ENCODE measurements at regions not wholly inside any gene's neighbourhood (a gene's known extent, or its start where the extent isn't known, plus 50 kb on each side); places are given as distances from the start of the nearest gene placed in this dataset.
"Not testable (repeated sequence)": the region's sequence is repeated elsewhere in the genome, so short reads cannot be mapped to it uniquely, and the experiment has no call there.

DNA sequence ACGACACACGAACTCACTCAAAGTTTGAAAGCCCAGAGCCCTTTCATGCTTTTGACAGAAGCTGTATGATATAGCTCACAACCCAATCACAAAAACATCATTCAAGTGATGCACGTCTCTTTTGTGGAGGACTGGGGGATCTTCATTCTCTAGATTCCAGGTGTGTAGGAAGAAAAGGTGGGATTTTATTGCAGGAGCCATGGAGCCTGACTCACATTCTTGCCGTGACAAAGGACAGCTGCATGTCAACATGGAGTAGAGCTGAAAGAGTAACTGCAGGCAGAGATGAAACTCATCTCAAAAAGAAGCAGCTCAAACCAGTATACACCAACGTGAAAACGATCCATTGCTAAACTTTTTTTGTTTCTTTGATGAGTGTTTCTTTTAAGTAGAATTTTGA lies 50.9 kb upstream of the PDE1A start:
- CTCF ChIA-PET, result no interaction called here
- POLR2A ChIA-PET, result no interaction called here

DNA sequence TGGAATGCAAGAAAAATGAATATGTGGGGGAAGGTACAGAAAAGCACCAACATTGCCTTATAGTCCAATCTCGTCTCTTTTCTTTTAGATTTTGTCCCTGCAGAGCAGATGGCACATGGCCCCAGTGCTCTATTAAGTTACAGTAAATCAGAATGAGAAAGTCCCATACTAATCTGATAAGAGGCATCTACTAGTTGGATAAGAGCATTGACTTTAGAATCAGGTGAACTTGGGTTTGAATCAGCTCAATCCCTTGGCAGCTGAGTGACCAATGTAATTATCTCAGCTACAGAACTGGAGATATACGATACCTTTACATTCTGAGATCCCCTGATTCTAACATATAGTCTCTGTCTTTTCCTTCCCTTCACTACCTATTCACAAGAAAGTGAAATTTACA lies 54.8 kb upstream of the PDE1A start:
- POLR2A ChIA-PET, result no interaction called here
- CTCF ChIA-PET, result no interaction called here

DNA sequence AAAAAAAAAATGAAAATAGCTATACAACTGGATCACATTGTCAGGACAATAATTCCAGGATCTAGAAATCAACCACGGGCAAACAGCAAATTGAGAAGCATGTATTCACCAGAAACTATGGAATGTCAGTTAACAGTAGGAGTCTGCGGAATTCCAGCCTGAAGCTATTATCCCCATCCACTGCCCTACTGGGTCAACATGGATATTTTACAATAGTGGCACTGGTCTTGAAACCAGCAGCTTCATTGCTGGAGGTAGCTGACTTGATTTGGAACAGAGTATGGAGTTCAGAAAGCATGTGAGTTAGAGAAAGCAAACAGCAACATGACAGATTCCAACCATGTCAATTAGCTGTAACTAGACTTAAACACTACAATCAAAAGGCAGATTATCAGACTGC lies 55.7 kb upstream of the PDE1A start:
- POLR2A ChIA-PET, result no interaction called here

DNA sequence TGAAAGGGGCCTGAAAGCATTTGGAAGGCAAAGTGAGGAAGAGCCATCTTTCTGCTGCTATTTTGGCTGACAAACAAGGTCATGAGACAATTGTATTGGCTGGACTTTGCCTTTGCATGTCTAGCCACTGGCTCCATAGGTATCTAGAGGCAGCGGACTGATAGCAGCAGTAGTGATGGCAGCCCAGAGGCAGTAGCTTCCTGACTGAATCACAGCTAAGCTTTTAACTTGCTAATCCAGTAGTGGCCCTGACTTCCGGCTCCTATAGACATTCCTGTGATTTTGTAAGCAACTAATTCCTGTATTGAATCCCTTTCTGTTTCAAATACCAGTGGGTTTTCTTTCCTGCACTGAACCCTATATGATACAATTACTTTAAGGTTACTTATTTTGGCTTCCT lies 69.8 kb upstream of the PDE1A start:
- POLR2A ChIA-PET, result no interaction called here
- CTCF ChIA-PET, result no interaction called here

More for the DNA sequence above, 55.7 kb upstream of the PDE1A start:
- CTCF ChIA-PET, result no interaction called here

DNA sequence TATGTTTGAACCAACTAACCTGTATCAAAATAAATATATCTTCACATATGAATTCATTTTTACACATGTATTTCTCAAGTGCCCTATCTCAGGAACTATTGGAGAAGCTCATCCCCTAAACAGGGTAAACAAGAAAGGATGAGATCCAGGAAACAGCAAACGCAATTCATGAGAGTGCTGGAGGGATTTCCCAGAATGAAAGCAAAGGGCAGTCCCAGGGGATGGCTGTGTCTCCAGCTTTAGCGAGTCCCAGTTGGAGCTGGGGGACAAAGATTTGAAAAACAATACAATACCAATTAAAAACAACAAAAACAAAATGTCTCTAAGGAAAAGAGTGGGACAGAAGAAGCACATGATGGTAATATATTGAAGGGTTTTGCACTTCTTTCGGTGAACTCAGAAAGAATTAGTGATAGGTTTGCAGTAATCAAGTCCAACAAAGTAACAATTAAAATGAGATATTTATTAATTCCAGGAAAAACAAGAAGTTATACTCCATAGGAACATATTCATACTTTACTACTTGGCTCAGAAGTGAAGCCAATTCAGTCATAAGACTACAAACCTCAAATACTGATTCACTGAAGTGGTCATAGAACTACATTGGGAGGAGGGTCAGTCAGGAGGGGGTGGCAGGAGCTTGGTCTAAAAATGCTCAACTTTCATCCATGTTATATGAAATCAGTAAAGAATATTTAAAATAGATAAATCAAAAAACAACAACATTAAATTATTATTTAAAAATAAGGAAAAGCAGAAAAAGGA lies 73.1 kb upstream of the PDE1A start:
- ChIA-PET CTCF (no interaction called here), POLR2A (no interaction called here)

DNA sequence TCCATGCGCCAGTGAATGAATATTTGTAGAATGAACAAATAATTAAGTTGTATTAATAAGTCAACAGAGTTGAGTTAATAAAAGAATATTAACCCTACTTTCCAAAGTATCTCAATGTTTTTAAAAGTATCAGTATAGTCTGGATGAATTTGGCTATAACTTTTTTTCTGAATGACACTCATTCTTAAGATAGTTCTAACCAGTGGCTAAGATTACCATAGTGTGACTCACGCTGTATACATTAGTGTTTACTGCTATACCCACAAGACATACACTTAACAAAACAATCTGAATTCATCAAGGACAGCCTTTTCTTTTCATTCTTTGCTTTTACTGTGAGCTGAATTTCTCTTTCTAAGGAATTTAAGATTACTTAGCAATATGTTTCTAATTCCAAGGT lies 77.0 kb upstream of the PDE1A start:
- ChIA-PET POLR2A (no interaction called here), CTCF (no interaction called here)

DNA sequence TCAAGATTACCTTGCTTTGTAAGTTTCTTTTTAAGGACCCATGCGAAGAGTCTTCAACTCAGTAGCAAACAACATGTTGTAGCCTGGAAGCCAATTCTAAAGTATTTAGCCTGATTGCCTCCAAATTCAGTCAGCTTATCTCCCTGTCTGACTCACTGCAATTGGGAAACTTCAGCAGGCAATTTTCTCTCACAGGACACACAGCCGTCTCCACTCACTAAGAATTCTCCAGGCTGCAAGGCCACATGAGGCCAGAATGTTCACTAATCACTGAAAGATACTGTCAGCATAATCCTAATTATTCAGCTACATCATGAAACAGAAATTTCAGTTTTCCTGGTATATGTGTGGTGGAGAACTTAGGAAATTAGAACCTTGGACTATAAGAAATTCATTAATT lies 78.1 kb upstream of the PDE1A start:
- POLR2A ChIA-PET, result no interaction called here
- CTCF ChIA-PET, result no interaction called here

DNA sequence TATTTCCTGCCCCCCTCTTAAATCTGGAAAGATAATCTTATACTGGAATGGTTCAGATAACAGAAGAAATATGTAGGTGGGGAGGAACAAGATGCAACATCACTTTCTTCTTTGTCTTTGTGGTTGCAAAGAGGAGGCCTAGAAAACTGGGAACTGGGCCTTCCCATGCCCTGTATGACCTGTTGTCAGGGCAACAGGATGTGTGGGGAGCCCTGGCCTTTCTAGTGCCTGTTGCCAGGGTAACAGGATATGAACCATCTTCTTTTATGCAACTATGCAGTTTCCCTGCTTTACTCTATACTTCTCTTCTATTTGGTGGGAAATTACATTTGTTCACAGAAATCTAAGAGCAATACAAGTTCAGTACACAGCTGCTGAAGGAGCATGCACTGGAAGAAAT lies 79.8 kb upstream of the PDE1A start:
- ChIA-PET POLR2A (no interaction called here), CTCF (no interaction called here)

DNA sequence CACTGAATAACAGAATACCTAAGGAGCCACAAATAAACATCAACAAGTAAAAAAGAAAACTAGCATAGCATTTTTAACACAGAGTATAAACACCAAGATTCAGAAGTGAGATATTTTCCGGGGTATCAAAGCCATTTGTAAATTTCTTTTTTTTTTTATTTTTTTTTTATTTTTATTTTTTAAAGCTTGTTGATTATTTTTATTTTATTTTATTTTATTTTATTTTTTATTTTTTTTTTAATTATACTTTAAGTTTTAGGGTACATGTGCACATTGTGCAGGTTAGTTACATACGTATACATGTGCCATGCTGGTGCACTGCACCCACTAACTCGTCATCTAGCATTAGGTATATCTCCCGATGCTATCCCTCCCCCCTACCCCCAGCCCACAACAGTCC lies 81.7 kb upstream of the PDE1A start:
- CTCF ChIA-PET, result not testable (repeated sequence)

DNA sequence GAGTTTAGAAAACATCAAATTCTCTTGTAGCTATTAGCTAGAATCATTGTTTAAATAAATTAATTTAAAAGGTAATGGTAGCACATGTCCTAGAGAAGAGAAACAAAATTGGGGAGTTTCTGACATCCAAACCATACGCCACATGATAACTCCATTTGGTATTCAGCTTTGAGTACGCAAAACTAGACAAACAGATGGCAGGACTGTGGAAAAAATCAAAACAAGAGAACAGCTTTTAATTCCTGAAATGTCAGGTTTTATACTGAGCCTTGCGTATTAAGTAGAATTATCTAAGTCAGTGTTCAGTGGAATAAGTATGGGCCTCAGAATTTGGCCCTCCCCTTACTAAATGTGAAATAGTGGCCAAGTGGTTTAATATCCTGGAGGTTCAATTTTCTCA lies 82.4 kb upstream of the PDE1A start:
- POLR2A ChIA-PET, result no interaction called here

More for the DNA sequence above, 81.7 kb upstream of the PDE1A start:
- POLR2A ChIA-PET, result not testable (repeated sequence)

DNA sequence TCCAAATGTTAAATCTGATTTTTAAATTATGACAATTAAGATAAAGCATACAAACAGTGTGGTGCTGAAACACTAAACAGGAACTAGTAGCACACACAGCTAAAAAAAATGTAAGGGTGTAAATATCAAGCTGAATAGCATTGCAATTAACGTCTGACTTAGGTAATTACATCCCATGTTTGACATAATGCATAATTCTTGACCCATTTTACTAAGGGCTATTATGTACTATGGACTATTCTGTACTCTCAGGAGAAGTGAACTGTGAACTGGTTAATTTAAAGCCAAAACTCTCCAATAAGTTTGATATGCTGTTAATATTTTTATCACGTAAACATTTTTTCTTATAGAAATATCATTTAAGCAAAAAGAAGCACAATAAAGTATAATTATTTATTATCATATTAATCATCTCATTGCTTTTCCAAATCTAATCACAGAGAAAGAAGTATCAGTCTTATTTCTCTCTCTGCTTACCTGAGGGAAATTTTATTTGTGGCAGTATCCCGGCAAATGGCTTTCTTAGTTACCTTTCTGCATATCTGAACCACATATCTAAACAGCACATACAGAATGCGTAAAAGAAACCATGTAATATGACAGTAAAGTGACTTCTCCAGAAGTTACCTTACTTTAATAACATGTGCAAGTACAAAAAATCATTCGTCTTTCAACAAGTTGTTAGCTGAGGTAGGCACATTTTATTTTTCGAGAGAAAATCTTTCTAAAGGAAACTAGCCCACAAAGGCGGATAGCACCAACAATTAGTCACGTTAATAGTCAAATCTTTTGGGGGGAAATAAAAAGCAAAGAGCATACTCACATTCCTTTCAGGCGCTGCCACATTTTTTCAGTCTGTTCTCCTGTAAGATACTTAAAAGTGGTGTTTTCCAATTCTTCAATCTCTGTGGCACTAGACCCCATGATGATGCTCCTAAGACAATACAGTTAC lies 94.9 kb upstream of the PDE1A start:
- ChIA-PET POLR2A (no interaction called here), CTCF (no interaction called here)

More for the DNA sequence above, 82.4 kb upstream of the PDE1A start:
- CTCF ChIA-PET, result no interaction called here

DNA sequence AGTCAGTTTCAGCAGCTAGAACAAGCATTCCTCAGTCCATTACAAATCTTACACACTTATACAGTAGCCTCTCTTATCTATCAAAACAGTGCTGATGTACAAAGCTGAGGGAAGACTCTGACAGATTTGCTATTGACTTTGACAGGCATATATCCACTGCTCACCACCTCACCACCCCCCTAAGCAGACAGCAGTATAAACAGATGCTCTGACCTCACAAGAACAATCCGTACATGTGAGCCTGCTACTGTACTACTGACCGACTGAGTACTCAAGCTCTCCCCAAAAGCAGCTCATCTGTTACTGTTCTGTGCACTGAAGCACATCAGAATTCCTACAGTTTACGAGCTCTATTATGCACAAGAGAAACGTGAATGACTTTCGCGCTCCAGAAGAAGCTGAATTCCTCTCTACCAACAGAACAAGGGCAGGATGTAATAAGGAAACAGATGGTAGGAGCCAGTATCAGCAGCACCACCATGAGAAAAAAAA lies 95.6 kb upstream of the PDE1A start:
- ChIA-PET POLR2A (no interaction called here), CTCF (no interaction called here)

DNA sequence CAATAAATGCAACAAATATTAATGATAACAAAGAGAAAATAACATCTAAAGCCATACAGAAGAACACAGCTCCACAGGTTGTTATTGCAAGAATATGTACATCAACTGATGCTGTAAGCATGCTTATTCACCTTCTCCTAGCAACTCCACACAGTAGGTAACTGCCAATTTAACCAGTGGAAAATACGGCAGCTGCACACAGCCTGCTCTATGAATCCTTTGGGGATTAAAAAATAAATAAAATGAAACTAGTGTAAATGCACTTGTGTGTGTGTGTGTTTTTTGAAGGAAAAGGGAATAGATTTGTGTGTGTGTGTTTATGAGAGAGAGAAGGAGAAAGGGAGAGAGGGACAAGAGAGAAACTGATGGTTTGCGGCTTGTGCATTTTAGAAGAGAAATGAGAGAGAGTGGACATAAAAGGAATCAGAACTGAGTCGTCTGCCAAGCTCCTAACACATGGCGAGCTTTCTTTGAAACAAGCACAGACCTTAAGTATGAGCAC lies 96.2 kb upstream of the PDE1A start:
- ChIA-PET CTCF (no interaction called here), POLR2A (no interaction called here)

DNA sequence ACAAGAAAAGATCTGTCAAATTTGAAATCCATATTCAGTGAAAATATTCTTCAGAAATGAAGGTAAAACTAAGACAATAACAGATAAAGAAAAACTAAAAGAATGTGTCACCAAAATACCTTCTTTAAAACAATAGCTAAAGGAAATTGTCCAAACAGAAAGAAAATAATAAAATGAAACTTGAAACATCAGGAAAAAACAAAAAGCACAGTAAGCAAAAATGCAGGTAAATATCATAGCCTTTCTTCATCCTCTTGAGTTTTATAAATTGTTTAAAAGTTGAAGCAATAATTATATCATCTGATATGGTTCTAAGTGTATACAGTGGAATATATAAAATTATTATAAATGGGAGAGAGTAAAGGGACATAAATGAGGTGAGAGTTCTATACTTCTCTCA lies 103.8 kb upstream of the PDE1A start:
- POLR2A ChIA-PET, result no interaction called here
- CTCF ChIA-PET, result no interaction called here

DNA sequence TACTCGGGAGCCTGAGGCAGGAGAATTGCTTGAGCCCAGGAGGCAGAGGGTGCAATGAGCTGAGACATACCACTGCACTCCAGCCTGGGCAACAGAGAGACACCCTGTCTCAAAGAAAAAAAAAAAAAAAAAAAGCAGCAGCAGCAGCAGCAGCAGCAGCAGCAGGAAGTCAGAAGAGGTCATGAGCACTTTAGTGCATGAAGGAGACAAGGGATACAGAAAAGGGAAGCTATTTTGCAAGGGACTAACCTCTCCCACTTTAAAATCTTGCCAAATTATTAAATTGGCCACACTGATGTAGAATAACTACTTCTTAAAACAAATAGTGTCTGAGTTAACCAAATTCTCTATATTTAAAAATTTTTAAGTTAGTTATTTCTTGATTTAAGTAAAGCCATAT lies 113.4 kb upstream of the PDE1A start:
- ChIA-PET POLR2A (no interaction called here), CTCF (interaction anchor here (1.3 kb wide), 1 partner anchor 38 kb away, joined by 3 read pairs; no protein-coding TSS in a partner anchor)

DNA sequence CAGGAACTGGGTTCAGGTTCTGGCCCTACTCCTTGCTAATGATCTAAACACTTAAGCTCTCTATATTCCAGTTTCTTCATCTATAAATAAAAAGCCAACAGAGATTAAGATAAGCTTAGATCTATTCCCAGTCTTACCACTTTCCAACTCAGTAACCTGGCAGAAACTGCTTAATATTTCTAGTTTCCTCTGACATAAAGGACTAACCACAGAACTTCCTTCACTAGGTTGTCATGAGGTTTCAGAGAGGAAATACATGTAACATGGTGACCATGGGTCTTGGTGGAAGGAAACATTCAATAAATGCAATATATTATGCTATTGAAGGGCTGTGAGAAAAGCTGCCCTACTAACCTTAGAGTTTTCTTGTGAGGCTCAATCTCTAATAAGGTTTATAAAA lies 114.4 kb upstream of the PDE1A start:
- POLR2A ChIA-PET, result no interaction called here
- CTCF ChIA-PET, result interaction anchor here (1.3 kb wide), 1 partner anchor 37 kb away, joined by 3 read pairs; no protein-coding TSS in a partner anchor

DNA sequence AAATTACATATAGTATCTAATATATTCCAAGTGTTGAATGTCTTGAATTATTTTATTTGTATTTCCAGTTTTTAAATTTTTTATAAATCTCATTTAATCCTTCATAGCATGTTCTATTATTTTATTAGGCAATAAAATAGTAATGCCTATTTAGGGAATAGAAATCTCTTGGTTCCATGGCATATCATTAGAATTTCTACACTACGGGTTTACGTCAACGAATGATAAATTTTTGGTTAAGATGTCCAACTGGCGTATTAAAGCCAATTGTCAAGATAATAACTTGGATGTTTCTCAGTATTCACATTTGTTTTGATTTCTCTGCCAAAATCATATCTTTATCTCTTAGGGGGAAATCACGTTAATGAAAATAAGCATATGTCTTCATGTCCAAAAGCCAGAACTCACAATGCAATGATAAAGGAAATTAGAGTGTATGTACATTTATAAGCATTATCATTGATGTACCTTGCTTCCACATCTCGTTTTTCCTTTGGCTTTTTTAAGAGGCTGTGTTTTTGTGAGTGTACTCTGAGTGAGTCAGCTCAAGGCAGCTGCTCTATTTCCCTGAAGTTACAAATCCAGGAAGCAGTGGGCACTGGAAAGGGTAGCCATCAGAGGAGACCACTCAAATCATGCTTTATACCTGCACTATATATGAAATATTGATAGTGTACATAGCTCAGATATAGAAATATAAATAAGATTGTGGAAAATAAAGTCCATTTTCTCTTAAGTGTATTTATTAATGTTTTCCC lies 115.8 kb upstream of the PDE1A start:
- ChIA-PET CTCF (no interaction called here), POLR2A (no interaction called here)

DNA sequence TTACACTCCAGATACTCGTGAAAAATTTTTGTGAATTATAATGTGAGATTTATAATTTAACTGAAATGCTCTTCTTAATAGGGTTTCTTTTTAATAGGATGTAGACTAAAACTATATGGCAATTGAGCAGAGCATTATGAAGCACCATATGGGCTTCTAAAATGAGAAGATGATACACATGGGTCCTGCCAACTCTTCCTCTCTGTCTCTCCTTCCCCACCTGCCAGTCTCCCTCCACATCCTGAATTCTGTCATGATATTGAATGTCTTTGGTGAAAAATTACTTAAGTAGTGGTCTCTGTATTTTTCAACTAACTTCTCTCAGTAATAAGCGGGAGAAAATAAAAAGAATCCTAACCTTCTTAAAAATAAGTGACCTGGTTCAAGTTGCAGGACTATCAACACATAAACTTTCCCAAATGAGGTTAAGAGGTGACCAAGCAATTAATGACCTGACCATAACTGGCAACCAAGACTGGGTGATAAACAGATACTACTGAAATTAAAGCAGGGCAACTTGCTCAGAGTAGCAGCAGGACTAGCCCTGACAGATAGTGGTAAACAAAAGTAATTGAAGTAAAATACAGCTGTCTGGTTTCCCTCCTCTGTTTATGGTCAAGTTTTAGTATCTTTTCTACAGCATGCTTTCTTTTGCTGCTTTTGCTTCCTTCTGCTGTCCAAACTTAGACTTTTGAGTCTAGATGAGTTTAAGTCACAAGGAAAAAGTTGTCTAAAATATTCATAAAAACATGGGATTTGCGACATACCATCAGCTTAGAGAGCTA lies 117.1 kb upstream of the PDE1A start:
- ChIA-PET CTCF (interaction anchor here (1.1 kb wide), 1 partner anchor 66 kb away, joined by 3 read pairs; no protein-coding TSS in a partner anchor), POLR2A (no interaction called here)

DNA sequence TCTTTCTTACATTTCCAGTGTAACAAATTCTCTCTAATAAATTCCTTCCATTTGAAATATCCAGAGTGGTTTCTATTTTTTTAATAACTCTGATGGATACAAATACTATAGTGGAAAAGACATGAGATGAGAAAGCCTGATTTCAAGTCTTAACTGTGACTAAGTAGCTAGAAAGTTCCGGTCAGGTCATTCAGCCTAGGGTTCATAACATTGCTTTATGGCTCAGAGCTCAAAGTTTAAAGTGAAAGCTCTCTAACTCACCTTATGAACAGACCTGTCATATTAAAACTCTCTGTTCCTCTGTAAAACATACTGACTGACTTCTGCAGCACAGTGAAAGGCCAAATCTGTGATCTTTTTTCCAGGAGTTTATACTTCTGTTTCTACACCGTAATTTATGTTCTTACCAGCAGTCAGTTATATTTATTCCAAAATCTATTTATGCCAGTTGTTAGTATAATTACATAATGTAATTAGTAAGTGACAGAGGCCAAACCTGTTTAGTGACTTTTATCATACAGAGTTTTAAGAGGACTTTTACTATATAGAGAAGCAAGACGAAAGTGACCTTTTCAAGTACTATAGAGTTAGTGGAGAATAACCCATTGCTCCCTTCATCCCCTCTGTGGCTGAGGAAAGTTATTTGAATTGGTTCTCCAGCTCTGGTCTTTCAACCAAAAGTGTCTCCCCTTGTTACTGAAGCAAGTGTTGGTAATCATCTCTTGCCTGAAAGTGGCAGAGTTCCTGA lies 118.8 kb upstream of the PDE1A start:
- CTCF ChIA-PET, result no interaction called here
- POLR2A ChIA-PET, result no interaction called here
